Islet precursor cell (in vitro differentiated cells): ENCODE measurements at regions not wholly inside any gene's neighbourhood (a gene's known extent, or its start where the extent isn't known, plus 50 kb on each side); places are given as distances from the start of the nearest gene placed in this dataset.

ENCODE experiments used
- DNase-seq: peaks from one replicate; pipeline ENCODE4 v3.0.0-alpha.2; 2018

DNA sequence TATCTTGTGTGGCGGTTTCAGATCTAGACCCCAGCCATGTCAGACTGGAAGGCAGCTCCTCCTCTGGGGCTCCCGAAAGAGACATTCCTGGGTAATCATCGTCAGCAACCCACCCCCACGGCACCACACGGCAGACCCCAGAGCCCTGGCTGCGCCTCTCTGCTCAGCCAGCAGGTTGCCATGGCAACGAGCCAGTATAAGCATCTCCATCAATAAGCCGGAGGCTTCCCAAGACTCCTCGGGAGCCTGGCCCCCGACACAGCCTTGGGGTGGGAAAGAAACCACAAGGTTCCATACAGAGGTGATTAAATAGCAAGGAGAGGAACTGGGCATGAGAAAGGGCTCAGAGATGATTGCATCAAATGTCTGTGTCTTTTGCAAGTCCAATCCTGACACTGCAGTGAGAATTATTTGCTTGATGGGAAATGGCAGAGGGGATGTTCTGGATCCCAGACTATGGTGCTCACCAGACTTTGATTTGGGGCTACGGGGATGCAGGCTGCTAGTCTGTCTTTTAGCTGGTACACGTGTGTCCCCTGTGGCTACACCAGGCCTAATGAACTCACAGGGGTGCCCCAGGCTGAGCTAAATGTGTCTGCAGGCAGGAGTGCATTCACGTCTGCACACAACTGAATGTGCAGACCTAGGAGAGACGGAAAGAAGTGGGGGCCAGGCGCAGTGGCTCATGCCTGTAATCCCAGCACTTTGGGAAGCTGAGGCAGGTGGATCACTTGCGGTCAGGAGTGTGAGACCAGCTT is 320.5 kb upstream of the TNRC6C start:
- DNase-seq = peak; percentile 51

DNA sequence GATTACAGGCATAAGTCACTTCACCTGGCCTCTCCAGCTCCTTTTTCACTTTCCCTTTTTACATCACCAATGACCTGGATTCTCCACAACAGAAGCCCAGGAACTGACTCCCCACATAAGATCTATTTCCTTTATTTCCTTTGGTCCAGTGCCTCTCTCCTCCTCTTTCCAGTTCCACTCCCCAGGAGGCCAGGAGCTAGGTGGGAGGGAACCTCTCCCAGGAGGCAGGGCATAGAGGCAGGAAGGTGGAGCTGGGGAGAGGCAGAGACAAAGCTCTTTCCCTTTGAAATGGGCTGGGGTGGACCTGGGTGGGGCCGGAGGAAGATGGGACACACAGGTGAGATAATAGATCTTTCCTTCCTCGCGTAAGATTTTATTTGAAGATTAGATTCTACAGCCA is 318.3 kb upstream of the TNRC6C start:
- DNase-seq = peak; percentile 48

DNA sequence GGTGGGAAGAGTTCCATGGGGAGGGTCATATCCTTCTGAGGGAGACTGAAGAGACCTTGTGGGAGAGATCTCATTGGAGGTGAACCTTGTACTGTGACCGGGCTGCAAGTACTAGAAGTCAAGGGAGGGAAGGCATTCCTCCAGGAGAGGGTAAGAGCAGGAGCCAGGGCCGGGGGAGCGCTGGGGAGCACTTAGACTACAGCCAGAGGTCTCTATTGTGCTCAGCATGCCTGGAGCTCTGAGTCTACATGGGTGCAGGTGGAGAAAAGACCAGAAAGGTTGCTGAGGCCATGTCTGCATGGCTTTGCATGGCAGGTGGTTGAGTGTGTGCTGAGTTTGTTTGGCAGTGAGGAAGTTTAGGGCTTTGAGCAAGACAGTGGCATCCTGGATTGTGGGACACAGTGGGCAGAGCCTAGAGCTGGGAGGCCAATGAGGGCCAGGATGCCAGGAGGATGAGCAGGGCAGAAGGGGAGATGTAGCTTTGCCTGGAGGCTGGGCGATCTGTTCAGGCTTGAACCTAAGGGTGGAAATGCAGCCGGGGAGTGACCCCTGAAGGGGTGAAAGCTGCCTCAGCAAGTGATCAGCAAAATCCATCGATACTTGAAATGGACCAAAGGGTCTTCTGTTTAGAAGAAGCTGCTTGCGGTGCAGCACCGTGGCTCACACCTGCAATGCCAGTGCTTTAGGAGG is 317.4 kb upstream of the TNRC6C start:
- DNase-seq = peak; percentile 43

DNA sequence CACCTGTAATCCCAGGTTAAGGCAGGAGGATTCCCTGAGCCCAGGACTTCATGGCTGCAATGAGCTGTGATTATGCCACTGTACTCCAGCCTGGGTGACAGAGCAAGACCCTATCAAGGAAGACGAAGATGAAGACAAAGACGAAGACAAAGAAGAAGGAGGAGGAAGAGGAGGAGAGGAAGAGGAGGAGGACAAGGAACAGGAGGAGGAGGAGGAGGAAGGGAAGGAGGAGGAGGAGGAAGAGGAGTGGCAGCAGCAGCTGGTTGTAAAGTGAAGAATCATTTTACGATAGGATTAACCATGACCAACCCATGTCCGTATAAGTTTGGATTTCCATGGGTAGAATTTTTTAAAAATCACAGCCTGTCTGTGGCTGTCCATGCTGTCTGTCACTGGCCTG is 316.8 kb upstream of the TNRC6C start:
- no peak for DNase-seq

DNA sequence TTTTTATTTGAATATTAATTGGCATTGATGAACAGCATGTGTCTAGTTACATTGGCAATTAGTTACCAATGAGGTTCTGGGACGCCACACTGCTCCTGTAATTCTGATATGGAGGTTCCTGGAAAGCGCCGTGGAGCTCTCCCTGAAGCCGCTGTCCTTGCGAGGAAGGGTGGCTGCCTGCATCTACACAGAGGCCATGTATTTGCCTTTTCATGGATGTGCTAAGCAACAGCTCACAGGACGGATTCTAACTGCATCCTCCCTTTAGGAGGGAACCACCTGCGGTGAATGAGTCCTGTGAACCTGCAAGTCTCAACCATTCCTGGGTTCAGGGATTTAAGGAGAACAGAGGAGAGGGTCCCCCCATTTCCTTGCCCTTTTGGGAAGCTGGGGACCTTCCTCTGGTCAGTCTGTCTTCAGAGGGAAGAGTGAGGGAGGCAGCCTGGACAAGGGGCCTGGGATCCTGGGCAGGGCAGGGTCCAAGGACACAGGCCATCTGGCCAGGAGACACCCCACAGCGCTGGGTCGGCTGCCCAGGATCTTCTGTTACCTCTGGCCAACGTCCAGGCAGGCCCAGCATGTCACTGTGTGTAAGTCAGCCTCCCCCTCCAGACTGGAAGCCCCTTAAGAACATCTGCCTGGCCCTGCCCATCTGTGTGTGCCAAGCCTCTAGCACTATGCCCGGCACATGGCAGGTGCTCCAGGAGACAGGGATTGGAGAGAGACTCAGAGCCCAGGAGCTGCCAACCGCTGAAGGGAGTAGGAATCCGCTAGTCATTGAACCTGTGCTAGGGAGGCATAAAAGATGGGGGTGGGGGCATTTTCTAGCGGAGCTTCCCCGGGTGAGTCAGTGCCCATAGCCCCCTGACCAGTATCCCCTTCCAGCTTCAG is 314.1 kb upstream of the TNRC6C start:
- peak; percentile 51 for DNase-seq

DNA sequence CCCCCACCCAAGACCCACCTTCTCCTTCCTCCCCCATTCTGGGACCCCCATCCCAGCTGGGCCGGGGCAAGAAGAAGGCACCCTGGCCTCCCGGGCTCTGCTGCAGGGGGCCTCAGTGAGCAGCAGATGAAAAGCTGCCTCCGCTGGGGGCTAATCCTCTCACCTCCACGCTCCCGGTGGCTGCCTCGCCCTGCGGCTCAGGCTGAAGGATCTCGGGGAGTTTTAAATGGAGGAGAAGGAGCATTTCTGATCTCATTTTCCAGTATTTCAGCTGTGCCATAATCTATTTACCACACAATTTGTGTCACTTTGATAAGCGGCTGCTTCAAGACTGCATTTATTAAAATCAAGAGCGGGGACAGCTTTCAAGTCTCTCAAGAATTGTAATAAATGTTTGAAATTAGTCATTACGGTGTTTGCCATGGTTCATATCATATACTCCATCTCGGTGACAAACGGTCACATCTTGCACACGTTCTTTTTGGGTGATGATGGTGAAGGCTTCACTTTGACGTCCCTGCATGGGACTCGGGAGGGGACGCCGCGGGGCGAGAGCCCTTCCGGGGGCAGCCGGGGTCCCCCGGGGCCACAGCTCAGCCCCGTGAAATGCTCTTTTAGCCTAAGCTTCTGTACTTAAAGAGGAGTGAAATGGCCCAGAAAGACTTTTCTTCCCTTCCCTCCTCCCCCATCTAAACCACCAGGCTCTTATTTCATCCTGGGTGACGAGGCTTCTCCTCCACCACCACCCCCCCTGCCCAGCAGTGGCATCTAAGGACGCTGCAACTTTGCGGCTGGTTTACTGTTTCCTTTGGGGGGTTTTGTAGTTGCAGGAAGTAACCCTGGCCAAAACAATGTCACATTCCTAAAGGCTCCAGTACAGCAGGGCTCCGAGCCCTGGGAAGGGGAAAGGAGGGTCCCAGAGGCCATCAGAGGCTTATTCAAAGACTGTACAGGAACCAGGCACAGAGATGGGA is 313.1 kb upstream of the TNRC6C start:
- DNase-seq = peak; percentile 58

DNA sequence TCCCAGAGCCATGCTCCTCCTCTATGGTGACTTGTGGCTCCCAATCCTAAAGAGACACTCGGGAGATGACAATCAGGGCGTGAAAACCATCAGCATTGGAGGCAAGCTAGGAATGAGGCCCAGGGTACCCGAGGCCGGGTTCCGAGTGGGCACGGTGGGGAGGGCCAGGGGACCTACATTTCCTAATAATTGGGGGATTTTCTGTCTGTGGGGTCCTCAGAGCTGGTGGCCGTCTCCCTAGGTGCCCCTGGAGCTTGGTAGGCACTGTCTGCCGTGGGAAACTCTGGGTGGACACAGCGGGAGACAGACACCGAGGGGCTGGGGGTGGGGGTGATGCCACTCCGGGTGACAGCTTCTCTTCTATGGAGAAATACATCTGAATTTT is 312.5 kb upstream of the TNRC6C start:
- DNase-seq = peak; percentile 40

DNA sequence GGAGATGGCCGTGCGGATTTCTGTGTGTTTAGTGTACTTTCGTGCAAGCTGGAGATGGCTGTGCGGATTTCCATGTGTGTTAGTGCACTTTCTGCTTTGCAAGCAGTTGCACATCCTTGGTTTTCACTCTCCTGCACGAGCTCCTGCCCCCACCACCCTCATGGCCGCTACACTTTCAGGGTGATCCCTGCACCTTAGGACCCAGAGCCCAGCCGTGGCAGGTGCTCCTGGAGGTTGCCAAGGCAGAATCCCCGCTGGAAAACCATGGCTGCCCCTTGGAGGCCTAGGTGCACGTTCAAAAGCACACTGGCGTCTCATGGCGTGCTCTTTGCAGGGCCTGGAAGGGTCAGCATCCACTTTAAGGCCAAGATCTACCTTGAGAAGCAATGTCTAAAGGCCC is 311.0 kb upstream of the TNRC6C start:
- peak; percentile 45 for DNase-seq

DNA sequence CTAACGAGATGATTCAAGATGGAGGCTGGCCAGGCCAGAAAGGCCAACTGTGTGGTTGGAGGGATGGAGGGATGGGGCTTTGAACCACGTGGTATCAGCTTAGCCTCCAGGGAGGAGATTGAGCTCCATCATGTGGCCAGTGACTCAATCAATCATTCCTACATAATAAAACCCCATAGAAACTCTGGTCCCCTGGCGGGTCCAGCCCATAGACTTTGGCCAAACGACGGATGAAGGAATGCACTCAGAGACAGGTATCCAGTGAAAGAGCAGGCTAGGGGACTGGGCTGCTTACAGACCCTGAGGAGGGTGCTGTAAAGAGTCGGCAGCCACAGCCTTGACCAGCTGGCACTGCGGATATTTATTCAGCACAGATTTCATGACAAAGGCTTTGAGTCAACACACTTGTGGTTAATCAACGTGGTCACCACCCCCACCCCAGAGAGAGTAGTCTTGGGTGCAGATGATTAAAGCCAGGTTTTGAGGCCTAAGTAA is 308.7 kb upstream of the TNRC6C start:
- peak; percentile 42 for DNase-seq

DNA sequence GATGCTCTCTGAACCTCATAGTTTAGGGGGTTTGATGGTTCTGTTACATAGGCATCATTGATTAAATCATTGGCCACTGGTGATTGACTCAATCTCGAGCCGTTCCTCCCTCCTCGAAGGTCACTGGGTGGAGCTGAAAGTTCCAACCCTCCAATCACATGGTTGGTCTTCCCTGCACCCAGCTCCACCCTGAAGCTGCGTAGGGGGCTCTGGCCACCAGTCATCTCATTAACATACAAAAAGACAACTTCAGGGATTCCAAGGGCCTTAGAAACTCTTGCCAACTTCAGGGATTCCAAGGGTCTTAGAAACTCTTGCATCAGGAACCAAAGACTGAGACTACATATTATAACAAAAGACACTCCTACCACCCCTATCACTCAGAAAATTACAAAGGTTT is 306.5 kb upstream of the TNRC6C start:
- DNase-seq = no peak

DNA sequence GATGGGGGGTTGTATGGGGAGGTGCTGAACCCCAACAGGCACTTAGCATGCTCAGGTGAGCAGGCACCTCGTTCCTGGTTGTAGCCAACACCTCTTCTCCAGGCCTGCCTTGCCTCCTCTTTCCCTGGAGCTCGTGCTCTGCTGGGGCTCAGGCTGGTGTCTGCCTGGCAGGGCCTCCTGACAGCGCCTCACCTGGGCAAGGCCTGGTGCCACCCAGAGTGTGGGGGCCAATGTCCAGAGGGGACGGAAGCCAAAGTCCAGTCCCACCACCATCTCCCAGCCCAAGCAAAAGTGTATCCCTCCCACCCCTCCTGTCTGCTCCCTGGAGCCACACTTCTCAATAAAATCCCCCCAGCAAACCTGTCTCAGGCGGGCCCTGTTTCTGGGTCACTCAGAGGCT is 304.2 kb upstream of the TNRC6C start:
- no peak for DNase-seq

DNA sequence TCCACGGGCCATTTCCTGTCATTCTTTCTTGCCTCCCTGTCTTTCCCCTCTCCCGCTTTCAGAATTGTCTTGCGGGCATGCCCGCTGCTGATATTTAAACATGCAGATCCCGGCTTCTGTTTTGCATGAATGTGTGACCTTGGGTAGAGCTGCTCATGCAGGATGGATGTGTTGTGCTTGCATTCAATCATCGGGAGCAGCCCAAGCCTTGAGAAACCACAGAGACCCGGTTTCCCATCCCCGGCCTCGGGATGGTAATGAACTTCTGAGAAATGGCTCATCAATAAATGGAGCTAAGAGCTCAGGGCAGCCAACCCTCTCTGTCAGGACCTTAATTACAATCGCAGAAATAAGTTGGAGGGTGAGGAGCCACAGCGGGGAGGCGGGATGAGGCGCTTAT is 303.7 kb upstream of the TNRC6C start:
- DNase-seq = no peak

DNA sequence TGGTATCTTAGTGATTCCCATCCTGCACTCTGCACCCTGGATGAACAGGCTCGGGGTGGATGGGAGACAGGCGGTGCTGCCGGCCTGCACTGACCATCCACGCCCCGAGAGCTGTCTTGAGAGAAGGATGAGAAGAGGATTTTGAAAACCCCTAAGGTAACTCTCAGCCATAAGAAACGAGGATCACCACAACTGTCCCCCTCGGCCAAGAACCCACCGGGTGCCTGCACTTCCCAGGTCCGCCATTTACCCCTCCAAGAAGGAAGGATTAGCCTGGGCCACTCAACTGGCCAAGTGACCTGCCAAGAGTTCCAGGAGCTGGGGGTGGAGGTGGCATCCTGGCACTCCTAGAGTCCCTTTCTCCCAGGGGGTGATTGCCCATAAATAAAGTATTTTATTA is 302.4 kb upstream of the TNRC6C start:
- no peak for DNase-seq

DNA sequence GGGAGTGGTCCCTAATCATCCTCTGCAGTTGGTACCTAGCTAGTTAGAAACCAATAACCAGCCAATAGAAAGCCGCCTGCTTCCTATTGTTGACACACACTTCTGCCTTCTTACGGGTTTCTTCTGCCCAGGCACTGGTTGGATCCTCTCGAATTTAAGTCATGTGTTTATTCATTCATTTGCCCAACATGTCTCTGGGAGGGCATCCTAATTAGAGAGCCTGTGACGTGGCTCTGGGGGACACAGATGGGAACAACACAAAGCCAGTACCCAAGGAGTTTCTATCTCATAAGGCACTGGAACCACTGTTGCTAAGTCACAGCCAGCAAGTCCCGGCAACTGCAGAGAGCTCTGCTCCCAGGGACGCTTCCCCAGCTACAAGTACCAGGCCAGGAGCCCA is 300.7 kb upstream of the TNRC6C start:
- DNase-seq = no peak

DNA sequence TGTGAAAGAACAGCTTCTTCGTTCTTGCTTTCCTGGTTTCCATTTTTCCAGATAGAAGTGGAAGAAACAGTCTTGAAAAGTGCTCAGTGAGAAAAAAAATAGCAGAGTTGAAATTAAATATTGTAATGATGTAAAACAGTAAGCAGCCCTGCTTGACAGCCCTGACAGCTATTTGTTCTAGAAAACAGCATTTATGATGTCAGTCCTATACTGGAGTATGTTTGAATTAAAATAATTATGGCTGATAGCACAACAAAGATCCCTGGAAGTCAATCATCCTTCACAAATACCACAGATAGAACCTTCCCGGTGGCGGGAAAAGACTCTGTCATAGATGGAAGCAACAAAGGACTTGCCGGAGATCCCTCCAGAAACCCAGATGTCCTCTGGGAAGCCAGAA is 298.0 kb upstream of the TNRC6C start:
- no peak for DNase-seq

DNA sequence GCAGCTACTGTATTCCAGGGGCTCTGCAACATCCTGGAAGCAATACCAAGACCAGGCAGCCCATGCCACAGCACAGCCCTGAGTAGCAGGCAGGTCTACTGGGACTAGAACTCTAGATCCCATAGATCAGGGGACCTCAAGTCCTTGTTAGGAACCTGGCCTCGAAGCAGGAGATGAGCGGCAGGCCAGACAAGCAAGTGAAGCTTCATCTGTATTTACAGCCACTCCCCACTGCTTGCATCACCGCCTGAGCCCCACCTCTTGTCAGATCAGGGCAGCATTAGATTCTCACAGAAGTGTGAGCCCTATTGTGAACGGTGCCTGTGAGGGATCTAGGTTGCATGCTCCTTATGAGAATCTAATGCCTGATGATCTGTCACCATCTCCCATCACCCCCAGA is 295.7 kb upstream of the TNRC6C start:
- no peak for DNase-seq

DNA sequence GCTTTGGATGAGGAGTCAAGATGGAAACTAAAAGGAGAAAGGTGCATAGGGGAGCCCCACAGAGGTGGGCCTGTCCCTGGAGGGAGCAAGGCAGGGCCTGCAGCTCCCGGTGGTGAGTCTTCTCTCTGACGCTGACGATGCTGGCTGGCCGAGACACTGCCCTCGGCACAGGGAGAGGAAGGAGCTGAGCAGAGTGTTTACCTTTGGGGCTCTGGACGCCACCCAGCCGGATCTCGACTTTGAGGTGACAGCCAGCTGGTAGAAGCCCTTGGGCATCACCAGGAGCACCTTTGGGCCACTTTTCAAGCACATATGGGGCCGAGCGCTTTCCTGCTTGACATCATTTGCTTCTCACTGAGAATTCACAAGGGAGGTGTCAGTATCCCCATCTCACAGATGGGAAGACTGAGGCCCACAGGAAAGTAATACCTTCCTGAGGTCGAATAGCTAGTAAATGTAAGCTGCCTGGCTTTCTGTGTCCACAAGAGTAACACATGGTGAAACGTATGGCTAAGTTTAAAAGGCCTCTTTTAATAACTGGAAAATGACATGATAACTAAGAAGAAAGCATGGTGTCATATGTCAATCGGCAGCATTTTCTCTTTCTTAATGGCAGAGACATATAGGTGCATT is 294.3 kb upstream of the TNRC6C start:
- DNase-seq = no peak

DNA sequence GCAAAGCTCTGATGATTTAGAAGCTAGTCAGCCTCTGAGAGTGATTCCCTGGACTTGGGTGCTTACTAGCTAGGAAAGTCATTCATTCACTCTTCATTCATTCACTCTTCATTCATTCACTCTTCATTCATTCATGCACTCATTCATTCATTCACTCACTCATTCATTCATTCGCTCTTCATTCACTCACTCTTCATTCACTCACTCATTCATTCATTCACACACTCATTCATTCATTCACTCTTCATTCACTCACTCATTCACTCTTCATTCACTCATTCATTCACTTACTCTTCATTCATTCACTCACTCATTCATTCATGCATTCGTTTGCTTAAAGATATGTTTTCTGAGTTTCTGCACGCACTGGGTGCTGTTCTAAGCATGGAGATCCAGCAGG is 292.7 kb upstream of the TNRC6C start:
- DNase-seq = no peak

DNA sequence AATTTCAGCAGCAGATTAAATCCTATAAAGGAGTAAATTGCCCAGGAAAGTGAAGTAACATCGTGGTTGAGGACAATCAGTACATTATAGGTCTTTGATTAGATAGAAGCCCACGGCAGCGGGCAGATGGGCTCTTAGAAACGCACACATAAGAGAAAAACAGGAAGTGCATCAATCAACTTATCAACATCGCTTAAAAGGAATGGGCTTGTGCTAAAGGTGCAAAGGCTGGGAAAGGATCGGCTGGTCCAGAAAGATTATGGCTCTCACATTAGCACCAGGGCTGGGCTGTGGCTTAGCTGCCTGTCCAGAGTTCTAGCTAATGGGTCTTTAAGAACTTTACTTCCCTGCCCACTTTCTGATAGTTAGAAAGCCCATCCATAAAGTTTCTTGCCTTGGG is 292.0 kb upstream of the TNRC6C start:
- no peak for DNase-seq

DNA sequence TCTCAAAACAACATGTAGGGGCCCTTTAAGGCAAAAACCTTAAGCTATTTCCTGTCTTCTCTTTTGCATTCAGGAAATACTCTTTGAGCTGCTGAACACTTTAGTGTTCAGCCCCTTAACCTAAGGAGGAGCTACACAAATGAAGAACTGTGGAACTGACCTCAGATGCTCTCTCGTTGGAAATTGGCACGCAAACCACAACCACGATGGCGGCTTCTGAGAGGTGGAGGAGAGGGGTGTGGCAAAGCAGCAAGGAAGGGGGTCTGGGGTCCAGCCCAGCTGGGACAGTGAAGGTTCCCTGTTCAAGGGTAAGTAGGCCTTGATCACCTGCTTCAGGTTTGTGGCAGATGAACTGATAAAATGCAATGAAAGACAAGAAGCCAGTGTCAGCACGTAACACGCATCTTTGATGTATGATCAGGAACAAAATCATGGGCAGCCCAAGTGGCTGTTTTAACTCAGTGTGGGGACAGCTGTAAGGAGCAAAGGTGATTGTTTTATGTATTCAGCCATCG is 291.6 kb upstream of the TNRC6C start:
- no peak for DNase-seq

DNA sequence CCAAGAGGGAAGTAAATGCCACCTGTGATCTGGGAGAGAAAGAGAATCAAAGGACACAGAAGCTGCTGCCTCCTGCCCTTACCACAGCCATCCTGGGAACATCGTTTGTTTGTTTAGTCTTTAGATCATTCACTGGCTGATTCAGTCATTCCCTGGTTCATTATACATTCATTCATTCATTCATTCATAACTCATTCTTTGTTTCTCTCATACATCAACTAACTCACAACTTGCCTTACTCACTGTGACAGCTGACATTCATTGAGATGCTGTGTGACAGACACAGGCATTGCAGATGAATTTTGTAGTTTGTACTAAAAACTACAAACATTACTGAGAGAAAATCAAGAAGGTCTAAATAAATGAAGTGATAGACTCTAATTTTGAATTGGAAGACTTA is 291.0 kb upstream of the TNRC6C start:
- DNase-seq = no peak

DNA sequence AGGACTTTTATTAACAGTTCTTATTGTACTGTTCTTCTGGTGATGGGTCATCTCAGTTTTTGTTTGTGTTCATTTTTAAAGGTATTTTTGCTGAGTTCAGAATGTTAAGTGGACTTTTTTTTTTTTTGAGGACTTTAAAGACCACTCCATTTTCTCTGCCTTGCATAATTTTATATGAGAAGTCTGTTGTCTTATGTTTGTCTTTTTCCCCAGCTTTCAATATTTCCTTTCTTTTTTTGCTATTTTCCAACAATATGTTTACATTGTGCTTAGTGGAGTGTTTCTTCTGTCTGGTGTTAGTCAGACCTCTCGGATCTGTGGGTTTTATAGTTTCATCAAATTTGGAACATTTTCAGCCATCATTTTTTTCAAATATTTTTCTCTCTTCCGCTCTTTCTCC is 290.0 kb upstream of the TNRC6C start:
- no peak for DNase-seq
